GM04504 (cell line): ENCODE measurements at regions not wholly inside any gene's neighbourhood (a gene's known extent, or its start where the extent isn't known, plus 50 kb on each side); places are given as distances from the start of the nearest gene placed in this dataset.
"Not testable (repeated sequence)": the region's sequence is repeated elsewhere in the genome, so short reads cannot be mapped to it uniquely, and the experiment has no call there.

Experiments used
- DNase-seq: peaks from one replicate; pipeline ENCODE4 v3.0.0-alpha.2; 2012; ENCODE audit warnings: low read depth

DNA sequence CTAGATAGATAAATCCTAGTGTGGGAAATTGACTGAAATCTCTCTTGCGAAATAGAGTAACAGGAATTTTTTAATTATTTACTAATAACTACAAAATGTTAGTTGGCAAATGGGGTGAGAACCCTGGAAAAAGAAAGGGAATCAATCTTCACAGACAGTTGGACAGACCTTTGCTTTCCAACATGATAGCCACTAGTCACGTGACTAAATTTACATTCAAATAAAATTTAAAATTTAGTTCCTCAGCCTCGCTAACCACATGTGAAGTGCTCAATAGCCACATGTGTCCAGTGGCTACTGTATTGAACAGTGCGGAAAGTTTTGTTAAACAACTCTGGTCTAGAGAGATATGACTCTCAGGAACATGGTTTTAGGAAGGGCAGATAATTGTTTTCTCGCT lies 289.9 kb upstream of the RASA1 start:
- no peak for DNase-seq

DNA sequence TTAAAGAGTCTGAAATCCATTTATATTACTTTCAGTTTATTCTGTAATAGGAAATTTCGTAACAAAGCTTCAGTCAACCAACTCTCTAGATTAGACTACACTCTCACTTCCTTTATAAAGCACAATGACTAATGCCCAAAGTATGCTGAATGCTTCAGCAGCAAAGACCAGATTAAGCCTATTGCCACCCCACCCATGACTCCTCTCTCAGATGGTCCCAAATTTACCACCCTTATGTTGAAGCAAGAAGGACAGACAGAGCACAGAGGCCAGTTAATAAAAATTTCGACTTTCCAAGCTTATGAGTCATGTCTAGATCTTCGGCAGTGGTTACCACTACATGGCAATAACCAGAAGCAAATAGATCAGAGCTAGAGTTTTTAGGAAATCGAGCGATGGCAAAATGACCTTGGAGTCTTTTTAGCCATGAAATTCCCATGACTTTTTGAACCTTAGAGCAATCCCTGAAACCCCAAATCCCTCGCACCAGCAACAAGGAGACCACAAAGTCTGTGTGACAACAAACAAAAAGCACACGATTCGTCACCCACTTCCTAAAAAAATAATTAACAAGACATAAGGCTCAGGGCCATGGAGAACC lies 287.8 kb upstream of the RASA1 start:
- peak; percentile 57 for DNase-seq

DNA sequence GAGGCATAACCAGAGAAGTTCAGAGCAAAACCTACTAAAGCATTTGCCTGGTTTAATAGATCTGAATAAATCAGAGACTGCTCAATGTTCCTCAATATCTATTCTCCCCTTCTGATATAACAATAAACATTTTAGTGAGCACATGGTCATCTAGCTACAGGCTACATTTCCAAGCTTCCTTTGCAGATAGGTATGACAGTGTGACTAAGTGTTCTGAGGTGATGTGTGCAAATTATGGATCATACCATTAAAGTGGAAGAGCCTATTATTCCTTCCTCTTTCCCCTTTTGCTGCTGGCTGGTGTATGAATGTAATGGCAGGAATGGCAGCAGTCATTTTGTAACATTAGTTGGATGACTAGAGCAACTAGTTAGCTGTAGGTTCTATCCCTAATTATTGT lies 285.8 kb upstream of the RASA1 start:
- DNase-seq = no peak

DNA sequence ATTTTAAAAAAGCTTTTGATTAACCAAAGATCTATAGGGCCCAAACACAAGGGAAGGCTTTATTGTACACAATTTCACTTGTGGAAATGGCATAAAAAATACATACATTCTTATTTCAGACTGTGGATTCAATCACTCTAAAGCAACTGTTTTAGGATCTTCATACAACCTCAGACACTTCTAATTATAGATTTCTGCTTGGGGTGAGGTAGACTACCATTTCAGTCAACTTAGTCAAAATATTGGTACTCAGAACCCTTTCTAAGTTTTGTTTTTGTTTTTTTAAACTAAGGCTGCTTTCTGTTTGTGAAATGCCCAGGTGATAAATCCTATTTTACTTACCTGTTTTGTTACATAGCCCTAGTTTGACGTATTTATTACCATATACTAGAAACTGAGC lies 284.5 kb upstream of the RASA1 start:
- no peak for DNase-seq

DNA sequence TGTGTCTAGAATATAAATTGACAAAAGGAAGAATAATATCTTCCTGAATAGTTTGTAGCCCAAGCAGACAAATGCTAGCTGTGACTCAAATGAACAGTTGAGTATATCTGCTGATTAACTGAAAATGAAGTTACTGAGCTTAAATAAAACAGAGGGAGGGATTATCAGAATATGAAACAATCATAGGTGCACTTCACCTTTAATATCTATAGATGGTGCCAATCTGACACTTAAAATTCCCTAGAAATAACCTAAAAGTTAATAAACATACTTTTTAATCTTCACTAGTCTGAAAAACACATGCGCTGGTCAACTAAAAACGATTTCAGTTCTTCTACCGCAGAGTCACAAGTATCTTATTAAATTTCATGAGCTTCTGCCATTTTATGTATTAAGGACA lies 280.8 kb upstream of the RASA1 start:
- DNase-seq = no peak

DNA sequence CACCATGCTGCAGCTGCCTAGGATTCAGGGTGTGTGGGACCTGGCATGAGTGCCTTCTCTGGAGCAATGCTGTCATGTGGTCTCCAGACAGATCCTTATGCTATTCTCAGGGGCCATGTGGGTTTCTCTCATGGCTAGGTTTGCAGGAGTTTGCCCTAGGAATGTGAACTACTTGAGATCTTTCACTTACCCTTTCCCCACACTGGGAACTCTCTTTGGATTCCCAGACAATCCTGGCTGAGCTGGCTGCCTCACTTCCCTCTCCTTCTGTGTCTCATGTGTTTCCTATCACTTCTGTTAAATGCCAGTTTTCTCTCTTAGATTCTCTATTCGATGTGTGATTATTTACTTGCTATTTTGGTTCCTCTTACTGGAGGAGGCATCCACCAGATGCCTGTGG lies 270.2 kb upstream of the RASA1 start:
- no peak for DNase-seq

DNA sequence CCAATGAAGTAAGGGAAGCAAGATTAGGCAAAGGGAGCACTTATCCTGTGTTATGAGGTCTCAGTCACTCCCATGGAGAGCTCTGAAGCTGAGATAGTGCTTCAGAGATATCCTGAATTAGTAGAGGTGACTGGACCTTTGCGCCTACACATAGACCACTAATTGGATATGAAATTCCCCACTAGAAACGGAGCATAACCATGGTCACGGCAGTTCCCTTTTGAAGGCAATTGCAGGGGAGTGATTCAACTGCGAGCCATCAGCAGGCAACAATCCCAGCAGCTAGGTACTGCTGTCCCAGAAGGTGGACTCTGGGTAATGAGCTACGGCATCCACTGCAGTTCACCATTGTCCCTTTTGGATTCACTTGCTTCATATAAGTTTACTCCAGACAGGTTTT lies 267.7 kb upstream of the RASA1 start:
- no peak for DNase-seq

DNA sequence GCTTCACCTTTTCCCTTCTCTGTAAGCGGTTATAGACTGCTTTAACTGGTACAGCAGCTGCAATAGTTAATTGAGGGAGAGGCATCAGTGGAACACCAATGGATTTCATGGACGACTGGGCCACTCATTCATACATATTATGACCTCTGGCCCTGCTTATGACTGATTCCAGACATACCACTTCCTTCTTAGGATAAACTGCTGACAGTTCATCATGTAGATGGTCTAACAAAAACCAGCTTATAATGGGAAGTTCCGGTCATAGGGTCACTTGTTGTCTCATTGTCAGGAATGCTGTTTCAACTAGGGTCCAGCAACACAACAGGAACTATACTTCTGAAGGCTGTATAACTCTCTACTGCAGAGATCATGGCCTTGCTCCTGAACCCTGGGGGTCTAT lies 265.2 kb upstream of the RASA1 start:
- no peak for DNase-seq

DNA sequence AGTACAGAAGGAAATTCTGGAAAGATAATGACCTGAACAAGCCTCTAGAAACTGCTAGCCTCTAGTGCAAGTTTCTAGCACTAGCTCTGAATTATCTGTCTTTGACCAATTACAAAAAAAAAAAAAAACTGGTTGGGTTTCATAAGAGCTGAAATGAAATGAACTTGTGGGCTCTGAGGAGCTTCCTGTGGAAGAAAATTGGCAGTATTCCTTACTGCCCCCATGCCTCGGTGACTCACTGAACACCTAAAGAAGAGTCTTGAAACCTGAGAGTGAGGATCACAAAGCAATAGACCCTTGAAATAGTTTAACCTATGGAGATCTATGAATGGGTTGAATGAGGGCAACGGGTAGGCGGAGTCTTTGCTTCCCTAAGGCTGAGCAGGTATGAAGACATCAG lies 263.6 kb upstream of the RASA1 start:
- DNase-seq = no peak

DNA sequence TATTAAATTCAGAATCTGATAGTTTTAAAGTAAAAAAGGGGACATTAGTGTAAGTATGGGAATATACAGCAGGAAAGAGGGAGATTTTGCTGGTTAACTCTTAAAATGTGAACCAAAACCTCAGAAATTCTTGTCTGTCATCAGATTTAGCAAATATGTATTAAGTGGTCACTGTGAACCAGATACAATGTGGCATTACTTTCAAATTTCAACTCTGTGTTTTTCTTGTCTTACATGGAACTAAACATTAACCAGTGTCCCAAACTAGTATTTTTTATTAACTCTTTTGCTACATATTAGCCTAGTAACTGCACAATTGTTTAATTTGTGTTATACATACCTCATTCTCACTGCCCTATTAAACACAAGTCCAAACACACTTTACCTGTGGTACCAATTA lies 259.9 kb upstream of the RASA1 start:
- DNase-seq = no peak

DNA sequence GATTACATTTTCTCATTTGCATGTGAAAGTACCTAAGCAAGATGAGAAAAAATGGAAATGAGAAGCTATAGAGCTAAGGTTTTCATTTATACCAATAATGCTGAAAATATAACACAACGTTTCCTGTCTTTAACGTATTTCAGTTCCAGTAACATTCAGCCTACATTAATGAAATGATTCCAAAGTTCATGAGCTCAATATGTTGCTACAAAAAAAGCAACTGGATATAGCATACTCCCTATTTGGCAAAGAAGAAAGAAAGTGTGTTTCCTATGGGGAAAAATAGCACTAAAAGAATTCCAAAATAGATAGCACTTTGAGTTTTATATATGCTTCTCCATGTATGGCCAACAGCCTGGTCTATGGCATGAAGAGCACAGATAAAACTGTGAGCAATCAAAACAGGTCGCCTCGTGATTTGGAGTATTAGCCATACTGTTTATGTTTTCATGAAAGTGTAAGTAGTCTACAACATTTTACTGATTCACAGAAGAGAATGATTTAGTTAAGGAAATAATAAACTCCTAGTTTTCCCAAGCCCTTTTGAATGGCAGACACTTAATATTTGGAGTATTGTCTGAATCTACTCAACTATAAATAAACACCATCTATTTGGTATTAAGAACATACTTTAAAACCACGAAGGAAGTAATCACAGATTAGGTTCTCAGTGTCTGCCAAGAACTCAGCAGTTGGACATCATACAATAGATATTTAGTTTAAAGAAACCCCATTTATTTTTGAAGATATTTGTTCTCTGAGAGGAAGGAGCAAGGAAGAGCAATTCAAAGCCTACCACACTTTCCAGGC lies 258.7 kb upstream of the RASA1 start:
- DNase-seq = no peak

DNA sequence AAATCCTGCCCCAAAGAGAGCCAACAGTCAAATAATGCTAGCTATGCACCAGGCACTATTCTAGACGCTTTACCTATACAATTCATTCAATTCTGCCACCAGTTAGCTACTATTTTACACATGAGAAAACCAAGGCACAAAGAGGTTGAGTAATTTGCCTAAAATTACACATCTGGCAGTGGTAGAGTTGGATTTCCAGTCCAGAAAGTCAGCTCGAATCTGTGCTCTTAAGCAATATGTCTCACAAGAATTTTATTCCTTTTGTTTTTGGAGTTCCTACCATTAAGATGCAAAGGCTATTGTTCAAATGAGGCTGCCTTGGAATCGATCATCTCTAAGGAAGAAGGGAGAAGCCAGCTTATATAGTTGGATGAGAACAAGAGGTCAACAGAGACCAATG lies 256.9 kb upstream of the RASA1 start:
- DNase-seq = no peak

DNA sequence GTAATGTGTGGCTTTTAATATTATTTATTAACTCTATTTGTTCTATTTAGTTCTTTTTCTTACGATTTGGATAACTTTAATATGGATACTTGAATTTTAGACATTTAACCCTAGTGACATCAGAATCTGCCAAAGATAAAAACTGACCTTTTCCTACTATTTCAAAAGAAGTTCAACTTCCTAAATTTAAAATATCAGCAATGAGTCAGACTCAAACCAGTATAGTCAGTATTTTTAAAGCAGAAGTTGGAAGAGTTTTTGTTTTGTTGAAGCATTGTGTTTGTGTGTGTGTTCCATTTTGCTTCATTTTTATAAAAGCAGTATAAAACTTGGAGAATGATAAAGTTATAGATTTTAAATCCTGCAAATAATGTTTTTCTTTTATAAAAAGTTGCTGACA lies 251.8 kb upstream of the RASA1 start:
- DNase-seq = no peak

DNA sequence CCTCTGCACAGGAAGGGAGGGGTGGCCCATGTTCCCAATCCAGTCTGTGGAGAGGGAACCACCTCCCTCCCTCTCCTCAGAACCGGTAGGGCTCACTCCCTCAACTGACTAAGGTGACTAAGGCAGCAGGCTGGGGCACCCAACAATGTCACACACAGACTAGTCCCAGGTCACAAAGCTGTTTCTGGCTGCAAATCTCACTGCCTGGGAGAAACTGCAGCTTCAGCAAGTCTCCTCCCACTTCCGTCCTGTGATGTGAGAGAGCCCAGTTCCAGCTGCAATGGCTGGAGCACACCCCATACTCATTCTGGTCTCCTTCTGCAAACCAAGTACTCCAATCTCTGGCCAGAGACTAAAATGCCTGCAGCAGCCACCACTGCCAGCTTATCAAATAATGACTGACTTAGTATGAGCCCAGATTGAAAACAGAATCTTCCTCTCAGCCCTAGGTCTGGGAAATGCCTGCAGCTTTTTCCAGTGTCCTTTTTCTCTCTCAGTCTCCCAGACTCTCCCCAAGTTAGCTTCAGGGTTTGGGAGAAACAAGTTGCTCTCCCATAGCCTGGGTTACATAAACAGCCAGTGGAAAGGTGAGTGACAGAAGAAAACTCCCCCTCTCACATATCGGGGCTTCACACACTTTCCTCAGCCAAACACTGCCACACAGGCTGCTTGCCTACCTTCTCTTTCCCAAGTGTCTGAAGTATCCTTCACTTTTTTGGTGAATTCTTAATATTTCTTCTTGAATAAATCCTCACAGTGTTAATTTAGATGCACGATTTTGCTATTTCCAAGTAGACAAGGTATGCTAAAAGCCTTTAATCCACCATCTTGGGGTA lies 247.4 kb upstream of the RASA1 start:
- DNase-seq = no peak

DNA sequence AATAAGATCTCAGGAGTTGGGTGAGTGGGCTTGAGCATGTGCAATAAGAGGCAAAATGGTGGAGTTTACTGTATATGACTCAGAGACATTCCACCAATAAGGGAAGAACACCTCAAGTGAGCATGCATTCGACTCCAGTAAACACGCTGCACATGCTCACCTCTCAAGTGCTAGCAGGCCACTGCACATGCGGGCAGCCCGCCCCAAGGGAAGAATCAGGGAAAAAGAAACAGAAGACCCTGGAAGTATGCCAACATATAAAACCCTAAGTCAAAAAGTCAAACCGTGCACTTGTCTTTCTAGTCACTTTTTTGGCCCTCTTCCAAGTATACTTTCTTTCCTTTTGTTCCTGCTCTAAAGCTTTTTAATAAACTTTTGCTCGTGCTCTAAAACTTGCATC lies 245.3 kb upstream of the RASA1 start:
- no peak for DNase-seq

DNA sequence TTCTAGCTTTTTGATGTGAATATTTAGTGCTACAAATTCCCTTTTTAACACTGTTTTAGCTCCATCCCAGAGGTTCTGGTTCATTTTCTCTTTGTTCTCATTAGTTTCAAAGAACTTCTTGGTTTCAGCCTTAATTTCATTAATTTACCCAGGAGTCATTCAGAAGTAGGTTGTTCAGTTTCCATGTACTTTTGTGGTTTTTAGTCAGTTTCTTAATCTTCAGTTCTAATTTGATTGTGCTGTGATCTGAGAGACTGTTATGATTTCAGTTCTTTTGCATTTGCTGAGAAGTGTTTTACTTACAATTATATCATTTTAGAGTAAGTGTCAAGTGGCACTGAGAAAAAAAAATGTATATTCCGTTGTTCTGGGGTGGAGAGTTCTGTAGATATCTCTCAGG lies 240.1 kb upstream of the RASA1 start:
- no peak for DNase-seq

DNA sequence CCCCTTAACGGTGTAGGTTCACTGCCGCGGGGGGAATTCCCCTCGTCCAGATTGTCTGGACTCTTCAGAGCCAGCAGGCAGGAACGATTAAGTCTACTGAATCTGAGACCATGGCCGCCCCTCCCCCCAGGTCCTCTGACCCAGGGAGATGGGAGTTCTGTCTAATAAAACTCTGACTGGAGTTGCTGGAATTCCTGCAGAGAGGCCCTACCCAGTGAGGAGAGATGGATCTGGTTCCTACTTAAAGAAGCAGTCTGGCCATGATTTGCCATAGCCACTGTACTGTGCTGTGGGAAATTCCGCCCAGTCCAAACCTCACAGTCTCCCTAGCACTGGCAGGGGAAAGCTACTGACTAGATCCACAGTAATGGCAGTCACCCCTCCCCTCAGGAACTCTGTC lies 237.7 kb upstream of the RASA1 start:
- DNase-seq = no peak

DNA sequence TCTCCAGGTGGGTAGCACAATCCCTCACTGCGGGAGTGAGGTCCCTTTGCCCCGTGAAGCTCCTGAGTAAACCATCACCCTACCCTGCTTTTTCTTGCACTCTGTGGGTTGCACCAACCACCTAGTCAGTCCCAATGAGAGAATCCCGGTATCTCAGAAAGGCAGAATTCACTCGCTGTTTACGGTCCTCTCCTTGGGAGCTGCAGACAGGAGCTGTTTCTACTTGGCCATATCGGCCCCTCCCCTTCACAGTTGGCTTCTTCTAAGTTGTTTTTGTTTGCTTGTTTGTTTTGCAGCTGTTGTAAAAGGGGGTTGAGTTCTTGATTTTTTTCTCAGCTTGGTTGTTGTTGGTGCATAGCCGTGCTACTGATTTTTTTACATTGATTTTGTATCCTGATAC lies 237.0 kb upstream of the RASA1 start:
- DNase-seq = no peak

DNA sequence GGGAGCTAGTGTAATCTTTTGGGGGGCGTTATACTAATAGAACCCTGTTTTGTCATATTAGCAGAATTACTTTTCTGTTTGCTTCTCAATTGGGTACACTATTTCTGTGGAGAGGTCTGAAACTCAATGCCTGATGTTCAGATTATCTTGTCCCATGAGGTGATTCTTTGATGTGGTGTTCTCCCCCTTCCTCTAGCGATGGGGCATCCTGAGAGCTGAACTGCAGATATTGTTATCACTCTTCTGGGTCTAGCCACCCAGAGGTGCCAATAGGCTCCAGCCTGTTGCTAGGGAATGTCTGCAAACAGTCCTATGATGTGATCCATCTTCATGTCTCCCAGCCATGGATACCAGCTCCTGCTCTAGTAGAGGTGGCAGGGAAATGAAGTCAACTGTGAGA lies 233.1 kb upstream of the RASA1 start:
- DNase-seq = no peak

DNA sequence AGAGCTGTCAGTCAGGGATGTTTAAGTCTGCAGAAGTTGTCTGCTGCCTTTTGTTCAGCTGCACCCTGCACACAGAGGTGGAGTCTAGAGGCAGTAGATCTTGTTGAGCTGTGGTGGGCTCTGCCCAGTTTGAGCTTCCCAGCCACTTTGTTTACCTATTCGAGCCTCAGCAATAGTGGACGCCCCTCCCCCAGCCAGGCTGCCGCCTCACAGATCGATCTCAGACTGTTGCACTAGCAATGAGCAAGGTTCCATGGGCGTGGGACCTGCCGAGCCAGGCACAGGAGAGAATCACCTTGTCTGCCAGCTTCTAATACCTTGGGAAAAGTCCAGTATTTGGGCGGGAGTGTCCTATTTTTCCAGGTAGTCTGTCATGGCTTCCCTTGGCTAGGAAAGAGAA lies 225.1 kb upstream of the RASA1 start:
- DNase-seq = no peak

DNA sequence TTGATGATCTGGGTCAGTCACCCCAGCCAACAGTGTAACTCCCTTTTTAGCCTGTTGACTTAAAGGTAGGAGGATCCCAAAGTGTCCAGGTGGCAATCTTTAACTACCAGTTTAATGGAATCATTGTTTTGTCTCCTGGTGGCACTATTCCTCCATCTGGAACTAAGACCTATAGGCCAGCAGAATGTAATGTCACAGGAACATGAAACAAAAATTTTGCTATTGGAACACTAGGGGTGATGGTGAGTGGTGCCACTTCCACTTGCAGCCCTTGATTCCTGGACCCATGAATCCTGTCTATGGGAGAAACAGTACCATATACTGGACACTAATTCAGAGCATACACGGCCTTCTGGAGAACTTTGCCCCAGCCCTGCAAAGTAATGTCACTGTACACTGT lies 219.5 kb upstream of the RASA1 start:
- no peak for DNase-seq

DNA sequence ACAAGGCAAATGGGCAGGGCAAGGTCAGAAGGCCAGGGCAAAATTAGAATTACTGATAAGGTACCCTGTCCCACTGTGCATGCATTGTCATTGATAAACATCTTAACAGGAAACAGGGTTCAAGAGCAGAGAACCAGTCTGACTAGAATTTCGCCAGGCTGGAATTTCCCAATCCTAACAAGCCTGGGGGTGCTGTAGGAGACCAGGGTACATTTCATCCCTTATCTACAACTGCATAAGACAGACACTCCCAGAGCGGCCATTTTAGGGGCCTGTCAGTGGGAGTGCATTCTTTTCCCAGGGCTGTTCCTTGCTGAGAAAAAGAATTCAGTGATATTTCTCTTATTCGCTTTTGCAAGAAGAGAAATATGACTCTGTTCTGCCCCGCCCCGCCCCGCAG lies 218.7 kb upstream of the RASA1 start:
- DNase-seq = not testable (repeated sequence)

DNA sequence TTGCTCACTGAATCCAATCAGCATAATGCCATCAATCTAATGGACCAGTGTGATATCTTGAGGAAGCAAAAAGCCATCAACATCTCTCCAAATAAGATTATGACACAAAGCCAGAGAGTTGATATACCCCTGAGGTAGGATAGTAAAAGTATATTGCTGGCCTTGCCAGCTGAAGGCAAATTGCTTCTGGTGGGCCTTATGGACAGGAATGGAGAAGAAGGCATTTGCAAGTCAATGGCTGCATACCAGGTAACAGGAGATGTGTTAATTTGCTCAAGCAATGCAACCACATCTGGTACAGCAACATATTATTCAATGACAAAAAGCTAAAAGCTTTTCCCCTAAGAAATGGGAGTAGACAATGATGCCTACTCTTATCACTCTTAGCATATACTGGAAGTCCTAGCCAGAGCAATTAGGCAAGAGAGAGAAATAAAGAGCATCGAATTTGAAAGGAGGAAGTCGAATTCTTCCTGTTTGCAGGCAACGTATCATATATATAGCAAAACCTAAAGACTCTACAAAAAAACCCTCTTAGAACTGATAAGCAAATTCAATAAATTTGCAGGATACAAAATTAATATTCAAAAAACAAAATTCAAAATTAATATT lies 216.1 kb upstream of the RASA1 start:
- no peak for DNase-seq
